Left ventricle myocardium inferior (tissue), 1 donor: ENCODE measurements at regions not wholly inside any gene's neighbourhood (a gene's known extent, or its start where the extent isn't known, plus 50 kb on each side); places are given as distances from the start of the nearest gene placed in this dataset.

ENCODE experiments used
- DNase-seq: peaks from one replicate; pipeline ENCODE4 v3.0.0-alpha.2; 2020
- H3K27ac ChIP-seq: fragments of 200-600 bp; replicated peaks from 2 replicates; pipeline ENCODE4 v1.8.0; 2021
- H3K27me3 ChIP-seq: fragments of 200-600 bp; 2 replicates; pipeline ENCODE4 v1.8.0; 2021; ENCODE audit warnings: low read depth
- H3K36me3 ChIP-seq: fragments of 200-600 bp; 2 replicates; pipeline ENCODE4 v1.8.0; 2021
- H3K4me1 ChIP-seq: fragments of 200-600 bp; 2 replicates; pipeline ENCODE4 v1.8.0; 2021
- H3K4me3 ChIP-seq: fragments of 200-600 bp; 2 replicates; pipeline ENCODE4 v1.8.0; 2021; ENCODE audit warnings: mild to moderate bottlenecking, moderate library complexity
- H3K9me3 ChIP-seq: fragments of 200-600 bp; replicated peaks from 2 replicates; pipeline ENCODE4 v1.8.0; 2021
- intact Hi-C: fragments of 100-400 bp; cut with micrococcal nuclease; formaldehyde crosslinking; loops from one replicate; pipeline ENCODE4 v1.11.0; 2022
- TF ChIP-seq, protein P1 (sequence below): fragments of 200-600 bp; IDR thresholded peaks from 2 replicates; pipeline ENCODE4 v1.8.0; 2021; ENCODE audit warnings: antibody characterized with exemption, mild to moderate bottlenecking, borderline replicate concordance
- donor health status: DM: no; HTN: yes; CAD: no; lungs with severe emphysema.

GRCh38 chr13:60933638-60934037, 482.0 kb downstream of the PCDH20 start:
- H3K9me3 ChIP-seq = no peaks in the 10 kb centered on the region
- H3K27me3 ChIP-seq = no peaks in the 10 kb centered on the region
- no peak overlapping the region for H3K4me3 ChIP-seq
- no peaks in the 10 kb centered on the region for H3K4me1 ChIP-seq
- intact Hi-C loops = no loop called here
- no peak for DNase-seq
- no peaks in the 10 kb centered on the region for H3K36me3 ChIP-seq
- H3K27ac ChIP-seq = no peak overlapping the region
- TF ChIP-seq, protein P1, sequence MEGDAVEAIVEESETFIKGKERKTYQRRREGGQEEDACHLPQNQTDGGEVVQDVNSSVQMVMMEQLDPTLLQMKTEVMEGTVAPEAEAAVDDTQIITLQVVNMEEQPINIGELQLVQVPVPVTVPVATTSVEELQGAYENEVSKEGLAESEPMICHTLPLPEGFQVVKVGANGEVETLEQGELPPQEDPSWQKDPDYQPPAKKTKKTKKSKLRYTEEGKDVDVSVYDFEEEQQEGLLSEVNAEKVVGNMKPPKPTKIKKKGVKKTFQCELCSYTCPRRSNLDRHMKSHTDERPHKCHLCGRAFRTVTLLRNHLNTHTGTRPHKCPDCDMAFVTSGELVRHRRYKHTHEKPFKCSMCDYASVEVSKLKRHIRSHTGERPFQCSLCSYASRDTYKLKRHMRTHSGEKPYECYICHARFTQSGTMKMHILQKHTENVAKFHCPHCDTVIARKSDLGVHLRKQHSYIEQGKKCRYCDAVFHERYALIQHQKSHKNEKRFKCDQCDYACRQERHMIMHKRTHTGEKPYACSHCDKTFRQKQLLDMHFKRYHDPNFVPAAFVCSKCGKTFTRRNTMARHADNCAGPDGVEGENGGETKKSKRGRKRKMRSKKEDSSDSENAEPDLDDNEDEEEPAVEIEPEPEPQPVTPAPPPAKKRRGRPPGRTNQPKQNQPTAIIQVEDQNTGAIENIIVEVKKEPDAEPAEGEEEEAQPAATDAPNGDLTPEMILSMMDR = no peak

DNA sequence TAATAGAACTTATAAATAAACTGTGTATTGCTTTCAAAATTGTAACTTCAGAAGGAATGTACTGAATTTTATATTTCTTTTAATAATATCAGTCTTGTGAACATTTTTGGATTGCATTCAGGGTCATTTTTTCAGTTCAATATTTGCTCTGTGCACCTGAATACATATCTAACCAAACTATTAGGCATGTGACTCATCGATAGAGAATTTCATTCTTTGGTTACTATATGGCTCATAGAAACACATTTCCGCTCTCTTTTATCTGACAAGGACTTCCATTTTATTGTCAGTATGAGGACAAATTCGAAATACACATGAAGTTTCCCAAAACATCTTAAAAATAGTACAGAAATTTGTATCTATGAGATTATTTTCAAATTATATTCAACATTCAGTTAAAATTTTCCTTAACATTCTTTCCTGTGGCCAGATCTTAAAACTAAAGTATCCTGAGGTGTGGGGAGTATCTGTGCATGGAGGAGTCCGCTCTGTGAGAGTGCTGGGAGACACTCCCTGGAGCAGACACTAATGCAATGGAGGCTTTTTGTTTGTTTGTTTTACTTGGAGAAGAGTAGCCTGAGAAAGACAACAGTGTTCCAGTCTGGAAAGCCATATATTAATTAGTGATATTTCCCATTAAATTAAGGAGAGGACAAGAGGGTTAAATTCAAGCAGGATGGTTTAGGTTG, 483.6 kb downstream of the PCDH20 start:
- Histone ChIP-seq H3K36me3 (no peaks in the 10 kb centered on the region), H3K27me3 (no peaks in the 10 kb centered on the region), H3K4me1 (no peaks in the 10 kb centered on the region), H3K4me3 (no peak overlapping the region), H3K9me3 (no peaks in the 10 kb centered on the region), H3K27ac (no peak overlapping the region)
- intact Hi-C loops = no loop called here
- no peak for DNase-seq
- TF ChIP-seq, protein P1 = no peak

- DNase-seq = no peak
- no peak overlapping the region for H3K27ac ChIP-seq
- H3K4me3 ChIP-seq = no peak overlapping the region
- no peaks in the 10 kb centered on the region for H3K27me3 ChIP-seq
- H3K4me1 ChIP-seq = no peaks in the 10 kb centered on the region
- no peaks in the 10 kb centered on the region for H3K36me3 ChIP-seq
- no peaks in the 10 kb centered on the region for H3K9me3 ChIP-seq
- TF ChIP-seq, protein P1 = no peak
- intact Hi-C loops = no loop called here
These were observed 490.0 kb downstream of the PCDH20 start for GRCh38 chr13:60925686-60926085.

GRCh38 chr13:60924856-60925255, 490.8 kb downstream of the PCDH20 start:
- H3K9me3 ChIP-seq = no peaks in the 10 kb centered on the region
- no peak overlapping the region for H3K27ac ChIP-seq
- no peaks in the 10 kb centered on the region for H3K36me3 ChIP-seq
- TF ChIP-seq, protein P1 = no peak
- H3K27me3 ChIP-seq = no peaks in the 10 kb centered on the region
- DNase-seq = no peak
- H3K4me3 ChIP-seq = no peak overlapping the region
- intact Hi-C loops = no loop called here
- H3K4me1 ChIP-seq = no peaks in the 10 kb centered on the region

DNA sequence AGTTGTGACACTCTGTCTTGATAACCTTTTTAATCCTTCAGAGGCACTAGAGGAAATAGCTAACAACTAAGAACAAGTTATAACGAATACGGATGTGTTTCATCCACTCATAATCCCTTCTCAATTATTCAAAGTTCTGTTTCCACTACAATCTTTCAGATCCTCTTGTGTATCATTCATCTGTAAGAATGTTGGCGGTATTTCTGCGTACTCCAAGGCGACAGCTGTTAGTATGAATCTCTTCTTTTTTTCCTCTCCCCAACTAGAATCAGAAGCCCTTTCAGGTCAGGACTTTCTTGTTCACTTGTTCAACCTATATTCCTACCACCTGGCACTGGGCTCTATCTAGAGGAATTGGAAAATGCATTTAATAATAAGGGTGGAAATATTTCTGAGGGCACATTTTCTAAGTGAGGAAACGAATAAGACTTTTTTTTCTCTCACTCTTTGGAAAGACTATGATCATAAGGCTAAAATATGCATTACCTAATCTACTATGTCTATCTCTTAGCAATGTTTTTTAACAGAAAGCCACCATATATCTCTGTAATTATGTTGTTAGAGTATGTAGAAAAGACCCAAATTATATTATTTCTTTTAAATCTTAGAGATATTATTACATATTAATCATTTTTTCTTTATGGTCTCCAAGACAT, 492.9 kb downstream of the PCDH20 start:
- TF ChIP-seq, protein P1 = no peak
- no peaks in the 10 kb centered on the region for H3K9me3 ChIP-seq

More for the DNA sequence above, 492.9 kb downstream of the PCDH20 start:
- H3K36me3 ChIP-seq = no peaks in the 10 kb centered on the region
- H3K4me3 ChIP-seq = no peak overlapping the region
- intact Hi-C loops = no loop called here
- no peak overlapping the region for H3K27ac ChIP-seq
- no peak for DNase-seq
- no peaks in the 10 kb centered on the region for H3K4me1 ChIP-seq
- H3K27me3 ChIP-seq = no peaks in the 10 kb centered on the region
